ENCODE measurements at regions not wholly inside any gene's neighbourhood (a gene's known extent, or its start where the extent isn't known, plus 50 kb on each side); places are given as distances from the start of the nearest gene placed in this dataset.

DNA sequence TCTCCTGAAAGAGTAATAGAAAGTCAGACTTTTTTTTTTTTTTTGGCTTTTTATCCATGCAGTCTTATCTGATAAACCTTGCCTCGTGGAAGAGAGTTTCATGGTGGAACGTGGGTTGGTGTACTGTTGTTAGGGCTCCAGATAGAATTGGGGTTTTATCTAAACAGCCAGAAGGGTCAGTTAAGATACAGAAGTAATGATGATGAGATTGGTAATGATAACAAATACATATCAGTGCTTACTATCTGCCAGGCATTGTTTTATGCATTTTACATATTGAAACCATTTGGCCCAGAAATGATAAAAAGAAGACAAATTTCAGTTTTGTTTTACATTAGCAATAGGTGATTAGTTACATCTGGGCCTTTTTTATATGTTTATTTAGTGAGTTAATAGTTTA is 372.8 kb upstream of the PRICKLE1 start:
- TF ChIP-seq, protein P1, sequence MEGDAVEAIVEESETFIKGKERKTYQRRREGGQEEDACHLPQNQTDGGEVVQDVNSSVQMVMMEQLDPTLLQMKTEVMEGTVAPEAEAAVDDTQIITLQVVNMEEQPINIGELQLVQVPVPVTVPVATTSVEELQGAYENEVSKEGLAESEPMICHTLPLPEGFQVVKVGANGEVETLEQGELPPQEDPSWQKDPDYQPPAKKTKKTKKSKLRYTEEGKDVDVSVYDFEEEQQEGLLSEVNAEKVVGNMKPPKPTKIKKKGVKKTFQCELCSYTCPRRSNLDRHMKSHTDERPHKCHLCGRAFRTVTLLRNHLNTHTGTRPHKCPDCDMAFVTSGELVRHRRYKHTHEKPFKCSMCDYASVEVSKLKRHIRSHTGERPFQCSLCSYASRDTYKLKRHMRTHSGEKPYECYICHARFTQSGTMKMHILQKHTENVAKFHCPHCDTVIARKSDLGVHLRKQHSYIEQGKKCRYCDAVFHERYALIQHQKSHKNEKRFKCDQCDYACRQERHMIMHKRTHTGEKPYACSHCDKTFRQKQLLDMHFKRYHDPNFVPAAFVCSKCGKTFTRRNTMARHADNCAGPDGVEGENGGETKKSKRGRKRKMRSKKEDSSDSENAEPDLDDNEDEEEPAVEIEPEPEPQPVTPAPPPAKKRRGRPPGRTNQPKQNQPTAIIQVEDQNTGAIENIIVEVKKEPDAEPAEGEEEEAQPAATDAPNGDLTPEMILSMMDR (tag by site-specific recombination; IDR thresholded peaks at IDR 0.05): no peak
- TF ChIP-seq ZSCAN30 (tag by site-specific recombination; IDR thresholded peaks at IDR 0.05) (no peak), ZNF426 (tag by site-specific recombination; IDR thresholded peaks at IDR 0.05) (no peak), BCL11B (tag by site-specific recombination; IDR thresholded peaks at IDR 0.05; ENCODE audit: low read depth) (no peak), ZNF248 (tag by site-specific recombination; IDR thresholded peaks at IDR 0.05) (no peak), MZF1 (tag by site-specific recombination; IDR thresholded peaks at IDR 0.05; ENCODE audit: borderline replicate concordance) (no peak), ZNF623 (tag by site-specific recombination; IDR thresholded peaks at IDR 0.05) (no peak), ZNF24 (tag by site-specific recombination; IDR thresholded peaks at IDR 0.05) (no peak), ZNF175 (tag by site-specific recombination; IDR thresholded peaks at IDR 0.05) (no peak)
- TF ChIP-seq, protein P2, sequence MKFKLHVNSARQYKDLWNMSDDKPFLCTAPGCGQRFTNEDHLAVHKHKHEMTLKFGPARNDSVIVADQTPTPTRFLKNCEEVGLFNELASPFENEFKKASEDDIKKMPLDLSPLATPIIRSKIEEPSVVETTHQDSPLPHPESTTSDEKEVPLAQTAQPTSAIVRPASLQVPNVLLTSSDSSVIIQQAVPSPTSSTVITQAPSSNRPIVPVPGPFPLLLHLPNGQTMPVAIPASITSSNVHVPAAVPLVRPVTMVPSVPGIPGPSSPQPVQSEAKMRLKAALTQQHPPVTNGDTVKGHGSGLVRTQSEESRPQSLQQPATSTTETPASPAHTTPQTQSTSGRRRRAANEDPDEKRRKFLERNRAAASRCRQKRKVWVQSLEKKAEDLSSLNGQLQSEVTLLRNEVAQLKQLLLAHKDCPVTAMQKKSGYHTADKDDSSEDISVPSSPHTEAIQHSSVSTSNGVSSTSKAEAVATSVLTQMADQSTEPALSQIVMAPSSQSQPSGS (tag by site-specific recombination; IDR thresholded peaks at IDR 0.05; ENCODE audit: low read depth): no peak
- TF ChIP-seq, protein P3, sequence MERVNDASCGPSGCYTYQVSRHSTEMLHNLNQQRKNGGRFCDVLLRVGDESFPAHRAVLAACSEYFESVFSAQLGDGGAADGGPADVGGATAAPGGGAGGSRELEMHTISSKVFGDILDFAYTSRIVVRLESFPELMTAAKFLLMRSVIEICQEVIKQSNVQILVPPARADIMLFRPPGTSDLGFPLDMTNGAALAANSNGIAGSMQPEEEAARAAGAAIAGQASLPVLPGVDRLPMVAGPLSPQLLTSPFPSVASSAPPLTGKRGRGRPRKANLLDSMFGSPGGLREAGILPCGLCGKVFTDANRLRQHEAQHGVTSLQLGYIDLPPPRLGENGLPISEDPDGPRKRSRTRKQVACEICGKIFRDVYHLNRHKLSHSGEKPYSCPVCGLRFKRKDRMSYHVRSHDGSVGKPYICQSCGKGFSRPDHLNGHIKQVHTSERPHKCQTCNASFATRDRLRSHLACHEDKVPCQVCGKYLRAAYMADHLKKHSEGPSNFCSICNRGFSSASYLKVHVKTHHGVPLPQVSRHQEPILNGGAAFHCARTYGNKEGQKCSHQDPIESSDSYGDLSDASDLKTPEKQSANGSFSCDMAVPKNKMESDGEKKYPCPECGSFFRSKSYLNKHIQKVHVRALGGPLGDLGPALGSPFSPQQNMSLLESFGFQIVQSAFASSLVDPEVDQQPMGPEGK (tag by site-specific recombination; IDR thresholded peaks at IDR 0.05): no peak
- TF ChIP-seq, protein P4, sequence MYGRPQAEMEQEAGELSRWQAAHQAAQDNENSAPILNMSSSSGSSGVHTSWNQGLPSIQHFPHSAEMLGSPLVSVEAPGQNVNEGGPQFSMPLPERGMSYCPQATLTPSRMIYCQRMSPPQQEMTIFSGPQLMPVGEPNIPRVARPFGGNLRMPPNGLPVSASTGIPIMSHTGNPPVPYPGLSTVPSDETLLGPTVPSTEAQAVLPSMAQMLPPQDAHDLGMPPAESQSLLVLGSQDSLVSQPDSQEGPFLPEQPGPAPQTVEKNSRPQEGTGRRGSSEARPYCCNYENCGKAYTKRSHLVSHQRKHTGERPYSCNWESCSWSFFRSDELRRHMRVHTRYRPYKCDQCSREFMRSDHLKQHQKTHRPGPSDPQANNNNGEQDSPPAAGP (tag by site-specific recombination; IDR thresholded peaks at IDR 0.05): no peak
- TF ChIP-seq, protein P5, sequence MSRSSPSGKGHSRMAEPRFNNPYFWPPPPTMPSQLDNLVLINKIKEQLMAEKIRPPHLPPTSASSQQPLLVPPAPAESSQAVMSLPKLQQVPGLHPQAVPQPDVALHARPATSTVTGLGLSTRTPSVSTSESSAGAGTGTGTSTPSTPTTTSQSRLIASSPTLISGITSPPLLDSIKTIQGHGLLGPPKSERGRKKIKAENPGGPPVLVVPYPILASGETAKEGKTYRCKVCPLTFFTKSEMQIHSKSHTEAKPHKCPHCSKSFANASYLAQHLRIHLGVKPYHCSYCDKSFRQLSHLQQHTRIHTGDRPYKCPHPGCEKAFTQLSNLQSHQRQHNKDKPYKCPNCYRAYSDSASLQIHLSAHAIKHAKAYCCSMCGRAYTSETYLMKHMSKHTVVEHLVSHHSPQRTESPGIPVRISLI (tag by site-specific recombination; IDR thresholded peaks at IDR 0.05): no peak
